ENCODE measurements at regions not wholly inside any gene's neighbourhood (a gene's known extent, or its start where the extent isn't known, plus 50 kb on each side); places are given as distances from the start of the nearest gene placed in this dataset.

DNA sequence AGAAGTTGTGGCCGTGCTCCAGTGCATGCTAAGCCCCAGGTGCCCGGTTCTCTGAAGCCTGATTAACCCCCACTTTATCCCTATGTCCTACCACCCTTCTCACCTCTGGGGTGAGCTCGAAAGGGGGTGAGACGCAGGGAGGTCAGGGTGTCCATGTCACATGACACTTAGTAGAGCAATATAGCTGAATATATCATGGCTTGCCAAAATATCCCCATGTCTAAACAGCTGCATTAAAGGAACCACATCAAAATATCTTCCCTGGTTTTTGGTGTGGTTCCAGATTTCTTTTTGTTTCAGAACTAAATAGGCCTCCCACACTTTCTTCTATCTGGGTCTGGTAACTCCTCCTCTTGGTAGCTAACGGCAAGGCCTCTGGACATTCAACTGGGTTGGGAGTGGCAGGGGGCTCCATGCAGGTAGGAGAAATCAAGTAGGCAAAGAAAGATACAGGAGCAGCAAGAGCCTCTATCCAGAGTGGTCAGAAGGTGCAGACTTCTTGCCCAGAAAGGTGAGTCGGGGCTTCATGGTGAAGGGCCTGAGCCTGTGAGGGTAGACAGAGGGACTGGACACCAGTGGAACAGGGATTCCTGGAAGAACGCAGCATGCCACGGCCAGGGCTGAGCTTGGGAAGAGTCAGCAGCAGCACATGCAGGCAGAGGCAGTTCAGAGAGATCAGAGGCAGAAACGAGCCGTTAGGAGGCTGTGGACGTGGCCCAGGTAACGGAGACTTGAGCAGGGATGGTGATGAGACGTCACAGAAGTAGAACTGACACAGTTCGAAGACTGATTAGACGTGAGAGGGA, 202.8 kb upstream of the DIO3 start:
- DNase-seq = no peak
- Mint-ChIP-seq H3K4me1 (no peaks in the 10 kb centered on the region), H3K36me3 (no peaks in the 10 kb centered on the region), H3K9me3 (peaks cover 2% of the 10 kb centered on the region in 2 donors), H3K4me3 (no peak overlapping the region), H3K27me3 (ENCODE audit: low read depth in 2 of 2) (peaks cover 14 to 20% of the 10 kb centered on the region in 2 donors), H3K27ac (no peak overlapping the region)
- ATAC-seq = no peak
- TF ChIP-seq, protein P1, sequence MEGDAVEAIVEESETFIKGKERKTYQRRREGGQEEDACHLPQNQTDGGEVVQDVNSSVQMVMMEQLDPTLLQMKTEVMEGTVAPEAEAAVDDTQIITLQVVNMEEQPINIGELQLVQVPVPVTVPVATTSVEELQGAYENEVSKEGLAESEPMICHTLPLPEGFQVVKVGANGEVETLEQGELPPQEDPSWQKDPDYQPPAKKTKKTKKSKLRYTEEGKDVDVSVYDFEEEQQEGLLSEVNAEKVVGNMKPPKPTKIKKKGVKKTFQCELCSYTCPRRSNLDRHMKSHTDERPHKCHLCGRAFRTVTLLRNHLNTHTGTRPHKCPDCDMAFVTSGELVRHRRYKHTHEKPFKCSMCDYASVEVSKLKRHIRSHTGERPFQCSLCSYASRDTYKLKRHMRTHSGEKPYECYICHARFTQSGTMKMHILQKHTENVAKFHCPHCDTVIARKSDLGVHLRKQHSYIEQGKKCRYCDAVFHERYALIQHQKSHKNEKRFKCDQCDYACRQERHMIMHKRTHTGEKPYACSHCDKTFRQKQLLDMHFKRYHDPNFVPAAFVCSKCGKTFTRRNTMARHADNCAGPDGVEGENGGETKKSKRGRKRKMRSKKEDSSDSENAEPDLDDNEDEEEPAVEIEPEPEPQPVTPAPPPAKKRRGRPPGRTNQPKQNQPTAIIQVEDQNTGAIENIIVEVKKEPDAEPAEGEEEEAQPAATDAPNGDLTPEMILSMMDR (IDR thresholded peaks at IDR 0.05) = no peak
- Histone ChIP-seq H3K27ac (ENCODE audit: low read length) (no peak overlapping the region), H3K4me1 (ENCODE audit: control insufficient read depth, insufficient read depth, low read length) (no peaks in the 10 kb centered on the region), H3K9me3 (ENCODE audit: control insufficient read depth, insufficient read depth, low read length) (peaks cover 7% of the 10 kb centered on the region), H3K27me3 (ENCODE audit: control insufficient read depth, insufficient read depth, low read length) (no peaks in the 10 kb centered on the region), H3K36me3 (ENCODE audit: control insufficient read depth, insufficient read depth, low read length) (no peaks in the 10 kb centered on the region), H3K4me3 (ENCODE audit: low read length) (no peak overlapping the region)
- 74% methylated on average over 15 of the region's 15 CpGs for WGBS (ENCODE audit: insufficient coverage)
- intact Hi-C loops (cut with micrococcal nuclease) = no loop called here

DNA sequence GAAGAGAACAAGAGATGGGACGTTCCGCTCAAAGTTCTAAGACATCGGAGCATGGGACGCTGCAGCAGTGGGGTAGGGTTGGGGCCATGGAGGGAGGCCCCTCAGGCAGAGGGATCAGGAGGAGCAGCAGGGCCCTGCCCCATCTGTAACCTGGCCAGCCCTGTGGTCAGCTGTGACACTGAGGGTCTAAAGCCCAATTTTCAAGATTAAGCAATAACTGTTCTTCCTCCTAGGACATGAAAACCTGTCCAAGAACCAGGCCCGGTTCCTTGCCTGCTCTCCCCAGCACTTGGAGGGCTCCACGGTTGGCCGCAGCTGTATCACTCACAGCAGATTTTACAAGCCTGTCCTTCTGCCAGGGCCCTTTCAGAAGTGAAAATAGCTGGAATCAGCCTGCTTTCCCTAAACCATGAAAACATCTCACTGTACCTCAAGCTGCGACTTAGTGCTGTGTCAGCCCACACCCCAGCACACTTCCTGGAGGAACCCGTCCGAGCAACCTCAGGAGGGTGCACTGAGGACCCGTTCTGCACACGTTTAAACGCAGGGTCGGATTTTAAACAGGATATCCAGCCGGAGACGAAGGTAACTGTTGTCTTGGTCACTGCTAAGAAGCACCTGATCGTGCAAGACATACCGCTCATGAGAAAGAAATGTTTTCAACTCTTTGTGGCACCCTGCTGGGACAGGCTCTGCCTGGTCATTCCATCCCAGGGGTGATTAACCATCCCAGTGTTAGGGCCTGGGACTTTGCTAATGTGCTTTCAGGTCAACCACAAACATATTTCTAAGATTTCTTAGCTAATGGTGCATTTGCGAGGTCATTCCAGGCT, 201.9 kb upstream of the DIO3 start:
- WGBS (ENCODE audit: insufficient coverage) = 39% methylated on average over 19 of the region's 19 CpGs
- Mint-ChIP-seq H3K27ac (no peak overlapping the region), H3K4me1 (no peaks in the 10 kb centered on the region), H3K36me3 (no peaks in the 10 kb centered on the region), H3K4me3 (no peak overlapping the region), H3K9me3 (no peaks in the 10 kb centered on the region), H3K27me3 (ENCODE audit: low read depth in 2 of 2) (peaks cover 15 to 20% of the 10 kb centered on the region in 2 donors)
- TF ChIP-seq, protein P1 (IDR thresholded peaks at IDR 0.05) = no peak
- ATAC-seq (no peak), DNase-seq (no peak)
- H3K4me1 ChIP-seq (ENCODE audit: control insufficient read depth, insufficient read depth, low read length) = no peaks in the 10 kb centered on the region
- intact Hi-C loops (cut with micrococcal nuclease) = no loop called here
- peaks cover 7% of the 10 kb centered on the region for H3K9me3 ChIP-seq (ENCODE audit: control insufficient read depth, insufficient read depth, low read length)
- no peaks in the 10 kb centered on the region for H3K27me3 ChIP-seq (ENCODE audit: control insufficient read depth, insufficient read depth, low read length)
- no peaks in the 10 kb centered on the region for H3K36me3 ChIP-seq (ENCODE audit: control insufficient read depth, insufficient read depth, low read length)
- no peak overlapping the region for H3K27ac ChIP-seq (ENCODE audit: low read length)
- no peak overlapping the region for H3K4me3 ChIP-seq (ENCODE audit: low read length)

DNA sequence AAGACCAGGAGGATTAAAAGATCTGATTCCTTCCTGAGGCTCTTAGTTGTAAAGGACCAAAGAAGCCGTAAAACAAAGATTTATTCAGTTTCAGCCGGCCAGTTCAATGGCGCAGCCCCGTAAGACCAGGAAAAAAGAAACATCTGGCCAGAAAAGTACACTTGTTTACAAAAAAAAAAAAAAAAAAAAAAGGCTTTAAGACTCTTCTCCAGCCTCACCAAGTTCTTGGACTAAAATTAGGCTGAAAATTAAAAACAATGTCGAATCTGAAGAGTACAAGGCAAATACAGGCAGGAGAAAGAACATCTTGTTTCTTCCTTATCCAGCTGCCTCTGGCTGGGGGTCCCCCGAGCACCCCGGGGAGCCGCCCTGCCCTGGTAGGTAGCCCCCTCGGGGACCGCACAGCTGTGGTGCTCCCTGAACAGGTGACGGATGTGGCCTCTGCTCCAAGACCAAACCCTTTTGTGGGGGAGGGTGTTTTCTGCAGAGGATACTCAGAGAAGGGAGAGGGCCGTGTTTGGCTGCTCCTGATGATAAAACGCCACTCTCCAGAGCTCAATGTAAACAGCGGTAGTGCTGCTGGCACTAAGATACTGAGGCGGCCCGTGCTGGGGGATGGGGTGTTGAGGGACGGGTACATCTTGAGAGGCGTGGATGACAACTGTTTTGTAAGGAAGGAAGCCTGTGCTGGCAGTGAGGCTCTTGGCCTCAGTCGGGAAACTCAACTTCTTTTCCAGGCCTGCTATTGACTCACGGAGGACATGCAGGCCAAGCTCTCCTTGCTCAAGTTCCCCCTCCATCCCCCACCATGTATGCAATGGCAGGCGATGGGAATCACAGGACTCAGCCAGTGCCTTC, 201.0 kb upstream of the DIO3 start:
- 68% methylated on average over 20 of the region's 21 CpGs for WGBS (ENCODE audit: insufficient coverage)
- Mint-ChIP-seq H3K4me3 (no peak overlapping the region), H3K9me3 (no peaks in the 10 kb centered on the region), H3K27ac (no peak overlapping the region), H3K36me3 (no peaks in the 10 kb centered on the region), H3K4me1 (no peaks in the 10 kb centered on the region), H3K27me3 (ENCODE audit: low read depth in 2 of 2) (peaks cover 15 to 20% of the 10 kb centered on the region in 2 donors)
- TF ChIP-seq, protein P1 (IDR thresholded peaks at IDR 0.05) = no peak
- intact Hi-C loops (cut with micrococcal nuclease) = no loop called here
- ATAC-seq = no peak
- Histone ChIP-seq H3K27me3 (ENCODE audit: control insufficient read depth, insufficient read depth, low read length) (no peaks in the 10 kb centered on the region), H3K9me3 (ENCODE audit: control insufficient read depth, insufficient read depth, low read length) (peaks cover 4% of the 10 kb centered on the region), H3K27ac (ENCODE audit: low read length) (no peak overlapping the region), H3K4me3 (ENCODE audit: low read length) (no peak overlapping the region), H3K4me1 (ENCODE audit: control insufficient read depth, insufficient read depth, low read length) (no peaks in the 10 kb centered on the region), H3K36me3 (ENCODE audit: control insufficient read depth, insufficient read depth, low read length) (no peaks in the 10 kb centered on the region)
- DNase-seq = no peak
